ENCODE measurements at regions not wholly inside any gene's neighbourhood (a gene's known extent, or its start where the extent isn't known, plus 50 kb on each side); places are given as distances from the start of the nearest gene placed in this dataset.

- Histone ChIP-seq H3K4me1 (ENCODE audit: insufficient read depth, low read length) (no peaks in the 10 kb centered on the region), H3K27me3 (ENCODE audit: insufficient read depth, low read length) (no peaks in the 10 kb centered on the region), H3K4me3 (ENCODE audit: low read length) (no peak overlapping the region)
Measured at GRCh38 chr3:118347396-118348168, 687.1 kb downstream of the IGSF11 start.

DNA sequence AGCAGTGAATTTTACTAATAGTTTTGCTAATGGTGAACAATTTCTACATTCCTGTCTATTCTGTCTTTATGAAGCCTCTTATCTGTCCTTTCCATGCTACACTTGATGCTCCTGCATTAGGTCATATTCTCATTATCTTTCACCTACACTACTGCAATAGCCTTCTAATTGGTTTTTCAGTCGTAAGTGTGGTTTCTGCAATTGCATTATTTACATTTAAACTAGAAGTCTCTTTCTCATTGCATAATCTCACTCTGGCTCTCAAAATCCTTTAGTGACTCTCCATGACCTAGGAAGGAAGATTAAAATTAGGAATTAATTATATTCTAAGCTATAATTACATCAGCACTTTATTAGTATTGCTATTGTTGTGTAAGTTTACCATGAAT, 686.5 kb downstream of the IGSF11 start:
- Histone ChIP-seq H3K9me3 (ENCODE audit: low read depth, low read length) (peaks cover 8% of the 10 kb centered on the region), H3K4me1 (ENCODE audit: insufficient read depth, low read length) (no peaks in the 10 kb centered on the region), H3K27me3 (ENCODE audit: insufficient read depth, low read length) (no peaks in the 10 kb centered on the region), H3K4me3 (ENCODE audit: low read length) (no peak overlapping the region)

More at GRCh38 chr3:118347396-118348168, 687.1 kb downstream of the IGSF11 start:
- H3K9me3 ChIP-seq (ENCODE audit: low read depth, low read length) = peaks cover 8% of the 10 kb centered on the region

DNA sequence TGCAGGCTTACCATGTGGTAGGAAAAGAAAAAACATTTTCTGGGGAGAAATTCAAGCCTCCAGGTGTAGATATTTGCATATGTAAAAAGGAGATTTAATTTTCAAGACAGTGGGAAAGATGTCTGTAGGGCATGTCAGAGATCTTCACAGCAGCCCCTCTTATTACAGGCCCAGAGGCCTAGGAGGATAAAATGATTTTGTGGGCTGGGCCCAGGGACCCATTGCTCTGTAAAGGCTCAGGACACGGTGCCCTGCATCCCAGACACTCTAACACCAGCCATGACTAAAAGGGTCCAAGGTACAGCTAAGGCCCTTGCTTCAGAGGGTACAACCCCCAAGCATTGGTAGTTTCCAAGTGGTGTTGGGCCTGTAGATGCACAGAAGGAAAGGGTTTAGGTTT, 680.1 kb downstream of the IGSF11 start:
- Histone ChIP-seq H3K4me1 (ENCODE audit: insufficient read depth, low read length) (no peaks in the 10 kb centered on the region), H3K27me3 (ENCODE audit: insufficient read depth, low read length) (no peaks in the 10 kb centered on the region), H3K9me3 (ENCODE audit: low read depth, low read length) (peaks cover 25% of the 10 kb centered on the region), H3K4me3 (ENCODE audit: low read length) (no peak overlapping the region)

- H3K4me3 ChIP-seq (ENCODE audit: low read length) = no peak overlapping the region
- H3K4me1 ChIP-seq (ENCODE audit: insufficient read depth, low read length) = no peaks in the 10 kb centered on the region
- no peaks in the 10 kb centered on the region for H3K27me3 ChIP-seq (ENCODE audit: insufficient read depth, low read length)
- peaks cover 27% of the 10 kb centered on the region for H3K9me3 ChIP-seq (ENCODE audit: low read depth, low read length)
Measured at GRCh38 chr3:118369892-118370491, 664.7 kb downstream of the IGSF11 start.

- Histone ChIP-seq H3K4me3 (ENCODE audit: low read length) (no peak overlapping the region), H3K4me1 (ENCODE audit: insufficient read depth, low read length) (no peaks in the 10 kb centered on the region), H3K27me3 (ENCODE audit: insufficient read depth, low read length) (no peaks in the 10 kb centered on the region), H3K9me3 (ENCODE audit: low read depth, low read length) (no peaks in the 10 kb centered on the region)
Measured at GRCh38 chr3:118380576-118380975, 654.1 kb downstream of the IGSF11 start.

GRCh38 chr3:118396491-118396890, 638.2 kb downstream of the IGSF11 start:
- Histone ChIP-seq H3K4me3 (ENCODE audit: low read length) (no peak overlapping the region), H3K27me3 (ENCODE audit: insufficient read depth, low read length) (no peaks in the 10 kb centered on the region), H3K4me1 (ENCODE audit: insufficient read depth, low read length) (no peaks in the 10 kb centered on the region), H3K9me3 (ENCODE audit: low read depth, low read length) (peaks cover 5% of the 10 kb centered on the region)

DNA sequence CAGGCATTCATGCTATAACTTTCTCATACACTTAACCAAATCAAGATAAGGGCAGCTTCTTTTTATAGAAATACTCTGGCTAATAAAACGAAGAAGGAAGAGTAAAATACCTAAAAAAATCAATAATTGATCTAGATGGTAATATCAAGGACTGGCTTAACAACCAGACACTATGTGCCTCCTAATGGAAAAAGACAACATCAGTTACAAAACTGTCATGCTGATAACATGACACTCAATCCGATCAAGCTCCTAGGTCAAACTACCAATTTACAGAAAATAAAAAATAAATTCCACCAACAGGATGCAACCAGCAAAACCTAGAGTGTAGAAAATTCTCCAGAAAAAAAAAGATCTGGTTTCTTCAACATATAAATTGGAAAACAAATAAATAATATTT, 634.6 kb downstream of the IGSF11 start:
- Histone ChIP-seq H3K9me3 (ENCODE audit: low read depth, low read length) (no peaks in the 10 kb centered on the region), H3K27me3 (ENCODE audit: insufficient read depth, low read length) (no peaks in the 10 kb centered on the region), H3K4me1 (ENCODE audit: insufficient read depth, low read length) (no peaks in the 10 kb centered on the region), H3K4me3 (ENCODE audit: low read length) (no peak overlapping the region)

DNA sequence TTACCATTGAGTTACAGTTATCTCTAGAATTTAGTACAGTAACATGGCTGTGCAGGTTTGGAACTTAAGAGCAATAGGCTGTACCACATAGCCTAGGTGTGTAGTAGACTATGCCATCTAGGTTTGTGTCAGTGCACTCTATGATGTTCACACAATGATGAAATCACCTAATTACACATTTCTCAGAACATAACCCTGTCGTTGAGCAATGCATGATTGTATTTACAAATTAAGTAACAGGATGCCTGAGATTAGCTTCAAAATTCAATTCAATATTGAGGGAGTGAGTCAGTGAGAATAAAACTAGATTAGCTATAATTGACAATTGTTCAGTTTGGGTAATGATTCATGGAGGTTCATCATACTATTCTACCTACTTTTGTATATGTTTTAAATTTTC, 633.8 kb downstream of the IGSF11 start:
- H3K4me1 ChIP-seq (ENCODE audit: insufficient read depth, low read length) = no peaks in the 10 kb centered on the region
- H3K4me3 ChIP-seq (ENCODE audit: low read length) = no peak overlapping the region
- H3K27me3 ChIP-seq (ENCODE audit: insufficient read depth, low read length) = no peaks in the 10 kb centered on the region
- H3K9me3 ChIP-seq (ENCODE audit: low read depth, low read length) = no peaks in the 10 kb centered on the region

DNA sequence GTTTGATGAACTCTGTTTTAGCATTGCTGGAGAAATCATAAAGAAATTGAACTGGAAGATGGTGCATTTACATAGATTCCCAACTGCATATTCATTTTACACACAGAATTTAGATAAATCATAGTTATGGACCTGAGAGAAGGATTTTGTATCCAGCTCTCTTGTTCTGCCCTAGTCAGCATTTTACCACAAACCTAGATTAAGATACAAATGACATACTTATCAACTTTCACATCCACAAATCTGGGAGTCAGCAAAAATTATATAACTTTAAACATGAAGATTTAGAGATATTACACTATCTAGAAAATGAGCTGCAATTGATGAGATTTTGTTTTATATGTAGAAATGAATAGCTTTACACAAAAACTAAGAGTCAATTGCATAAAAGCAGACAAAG, 632.8 kb downstream of the IGSF11 start:
- Histone ChIP-seq H3K4me3 (ENCODE audit: low read length) (no peak overlapping the region), H3K9me3 (ENCODE audit: low read depth, low read length) (no peaks in the 10 kb centered on the region), H3K27me3 (ENCODE audit: insufficient read depth, low read length) (no peaks in the 10 kb centered on the region), H3K4me1 (ENCODE audit: insufficient read depth, low read length) (no peaks in the 10 kb centered on the region)

DNA sequence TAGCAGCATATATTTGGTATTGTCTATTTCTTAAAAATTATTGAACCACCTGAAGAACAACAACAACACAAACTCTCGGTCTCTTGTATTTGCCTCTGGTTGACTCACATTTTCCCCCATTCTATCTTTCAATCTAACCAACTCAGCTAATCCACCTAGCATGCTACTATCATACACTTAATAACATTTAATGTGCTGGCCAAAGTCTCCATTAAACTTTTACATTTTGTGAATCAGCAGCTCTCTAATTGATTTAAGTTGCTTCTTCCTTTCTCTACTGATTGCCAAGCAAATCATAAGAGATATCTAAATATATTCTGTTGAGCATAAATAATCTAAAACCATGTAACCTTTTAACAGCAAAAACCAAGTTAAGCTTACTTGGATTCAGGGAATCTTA, 631.7 kb downstream of the IGSF11 start:
- Histone ChIP-seq H3K27me3 (ENCODE audit: insufficient read depth, low read length) (no peaks in the 10 kb centered on the region), H3K4me3 (ENCODE audit: low read length) (no peak overlapping the region), H3K4me1 (ENCODE audit: insufficient read depth, low read length) (no peaks in the 10 kb centered on the region), H3K9me3 (ENCODE audit: low read depth, low read length) (no peaks in the 10 kb centered on the region)

- no peaks in the 10 kb centered on the region for H3K9me3 ChIP-seq (ENCODE audit: low read depth, low read length)
- no peak overlapping the region for H3K4me3 ChIP-seq (ENCODE audit: low read length)
- no peaks in the 10 kb centered on the region for H3K27me3 ChIP-seq (ENCODE audit: insufficient read depth, low read length)
- H3K4me1 ChIP-seq (ENCODE audit: insufficient read depth, low read length) = no peaks in the 10 kb centered on the region
Measured at GRCh38 chr3:118406562-118406961, 628.1 kb downstream of the IGSF11 start.

DNA sequence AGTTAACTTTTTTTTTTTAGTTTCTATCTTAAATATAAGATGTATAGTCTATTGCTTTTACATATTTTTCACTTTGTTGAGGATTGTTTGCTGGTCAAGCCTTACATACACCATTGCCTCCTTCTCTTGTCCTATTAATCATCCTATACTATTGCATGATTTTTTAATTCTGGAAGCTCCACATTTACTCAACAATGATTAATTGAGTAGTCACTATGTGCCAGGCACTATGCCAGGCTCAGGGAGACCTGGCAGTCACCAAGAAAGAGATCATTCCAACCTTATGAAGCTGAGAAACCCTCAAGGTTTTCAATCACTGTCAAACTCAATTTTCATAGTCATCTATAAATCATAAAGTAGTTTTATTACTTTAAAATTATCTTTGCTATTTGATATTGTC, 626.2 kb downstream of the IGSF11 start:
- no peak overlapping the region for H3K4me3 ChIP-seq (ENCODE audit: low read length)
- peaks cover 5% of the 10 kb centered on the region for H3K9me3 ChIP-seq (ENCODE audit: low read depth, low read length)
- no peaks in the 10 kb centered on the region for H3K27me3 ChIP-seq (ENCODE audit: insufficient read depth, low read length)
- no peaks in the 10 kb centered on the region for H3K4me1 ChIP-seq (ENCODE audit: insufficient read depth, low read length)

DNA sequence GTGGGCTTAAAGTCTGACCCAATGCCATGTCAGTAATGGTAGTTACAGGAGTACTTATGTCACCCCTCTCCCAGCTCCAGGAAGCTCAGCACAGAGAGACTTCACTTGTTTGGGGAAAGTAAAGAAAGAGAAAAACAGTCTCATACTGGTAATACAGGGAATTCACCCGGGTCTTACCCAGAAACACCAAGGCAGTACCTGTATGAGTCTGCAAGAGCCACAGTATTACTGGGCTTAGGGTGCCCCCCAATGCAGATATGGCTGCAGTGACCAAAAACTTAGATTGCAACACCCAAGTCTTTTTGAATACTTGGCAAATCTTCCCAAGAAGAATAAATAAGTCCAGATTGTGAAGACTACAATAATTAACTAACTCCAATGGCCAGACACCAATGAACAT, 622.1 kb downstream of the IGSF11 start:
- H3K9me3 ChIP-seq (ENCODE audit: low read depth, low read length) = peaks cover 5% of the 10 kb centered on the region
- no peaks in the 10 kb centered on the region for H3K27me3 ChIP-seq (ENCODE audit: insufficient read depth, low read length)
- no peaks in the 10 kb centered on the region for H3K4me1 ChIP-seq (ENCODE audit: insufficient read depth, low read length)
- no peak overlapping the region for H3K4me3 ChIP-seq (ENCODE audit: low read length)

DNA sequence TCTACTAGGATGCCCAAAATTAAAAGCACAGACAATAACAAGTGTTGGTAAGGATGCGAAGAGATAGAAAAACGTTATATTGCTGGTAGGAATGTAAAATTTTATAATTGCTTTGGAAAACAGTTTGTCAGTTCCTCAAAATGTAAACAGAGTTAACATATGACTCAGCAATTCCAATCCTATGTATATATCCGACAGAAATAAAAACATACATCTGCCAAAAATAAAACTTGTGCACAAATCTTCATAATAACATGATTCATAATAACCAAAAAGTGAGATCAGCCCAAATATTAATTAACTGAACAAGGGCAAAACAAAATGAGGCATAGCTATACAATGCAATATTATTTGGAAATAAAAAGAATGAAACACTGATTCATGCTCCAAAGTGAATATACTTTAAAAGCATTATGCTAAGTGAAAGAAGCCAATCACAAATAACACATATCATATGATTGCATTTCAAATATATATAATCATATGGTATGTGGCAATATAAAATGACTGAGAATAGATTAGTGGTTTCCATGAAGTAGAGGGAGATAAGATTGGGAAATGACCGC, 609.3 kb downstream of the IGSF11 start:
- Histone ChIP-seq H3K4me1 (ENCODE audit: insufficient read depth, low read length) (no peaks in the 10 kb centered on the region), H3K9me3 (ENCODE audit: low read depth, low read length) (no peaks in the 10 kb centered on the region), H3K27me3 (ENCODE audit: insufficient read depth, low read length) (no peaks in the 10 kb centered on the region), H3K4me3 (ENCODE audit: low read length) (no peak overlapping the region)

DNA sequence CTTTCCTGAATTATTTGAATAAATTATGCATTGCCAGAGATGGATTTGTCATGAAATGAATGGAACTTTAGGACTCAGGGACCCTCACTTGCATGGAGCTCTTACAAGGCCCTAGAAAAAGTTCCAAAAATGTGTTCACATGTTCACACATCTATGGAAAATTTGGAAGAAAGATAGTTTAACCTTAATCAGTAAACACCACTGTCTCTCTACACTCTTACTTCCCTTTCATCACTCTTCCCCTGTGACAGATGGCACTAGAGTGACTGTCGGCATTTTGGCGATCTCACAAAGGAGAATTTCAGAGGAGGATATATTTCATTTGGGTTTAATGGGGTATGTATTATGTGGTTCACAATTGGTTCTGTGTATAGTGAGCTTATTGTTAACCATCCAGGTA, 600.8 kb downstream of the IGSF11 start:
- H3K4me1 ChIP-seq (ENCODE audit: insufficient read depth, low read length) = no peaks in the 10 kb centered on the region
- no peak overlapping the region for H3K4me3 ChIP-seq (ENCODE audit: low read length)
- no peaks in the 10 kb centered on the region for H3K27me3 ChIP-seq (ENCODE audit: insufficient read depth, low read length)
- H3K9me3 ChIP-seq (ENCODE audit: low read depth, low read length) = no peaks in the 10 kb centered on the region

Measured in mononuclear cell (primary cell).